Testis (tissue), 2 donors: ENCODE measurements at regions not wholly inside any gene's neighbourhood (a gene's known extent, or its start where the extent isn't known, plus 50 kb on each side); places are given as distances from the start of the nearest gene placed in this dataset.

Experiments used
- CTCF ChIP-seq, 3 experiments: fragments of 450-650 bp in 2 of 3; fragments of 200-600 bp in 1 of 3; sonication (generic) in 1 of 3; IDR thresholded peaks; one replicate each; pipeline ENCODE4 v1.5.1; 2016 to 2019; ENCODE audit warnings: antibody characterized with exemption in 3 of 3, mild to moderate bottlenecking in 2 of 3, moderate library complexity in 1 of 3
- POLR2A ChIP-seq: fragments of 450-650 bp; IDR thresholded peaks from one replicate; pipeline ENCODE4 v1.6.1; 2017; ENCODE audit warnings: antibody characterized with exemption, mild to moderate bottlenecking, moderate library complexity

DNA sequence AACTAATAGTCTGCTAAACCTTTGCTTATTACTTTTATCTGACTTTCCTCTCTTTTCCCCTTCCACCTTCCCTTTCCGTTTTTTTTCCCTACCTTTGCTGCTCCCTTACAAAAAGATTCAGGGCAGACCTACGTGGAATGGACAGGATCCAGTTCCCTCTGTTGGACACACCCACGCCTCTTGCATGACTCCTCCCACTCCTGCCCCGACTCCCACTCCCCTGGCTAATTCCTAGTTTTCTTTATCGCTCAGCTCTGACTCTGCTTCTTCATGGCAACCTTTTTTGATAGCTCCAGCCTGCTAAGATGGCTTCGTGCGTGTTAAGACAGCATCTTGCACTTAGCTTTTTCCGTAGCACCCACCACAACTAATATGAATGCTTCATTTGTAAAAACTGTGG, 715.6 kb upstream of the NRSN1 start:
- TF ChIP-seq CTCF (IDR thresholded peaks at IDR 0.05) (no peak), POLR2A (no peak)
